ENCODE measurements at regions not wholly inside any gene's neighbourhood (a gene's known extent, or its start where the extent isn't known, plus 50 kb on each side); places are given as distances from the start of the nearest gene placed in this dataset.
A peak's percentile ranks its signal among the peaks of the same experiment; 100 is the strongest.

DNA sequence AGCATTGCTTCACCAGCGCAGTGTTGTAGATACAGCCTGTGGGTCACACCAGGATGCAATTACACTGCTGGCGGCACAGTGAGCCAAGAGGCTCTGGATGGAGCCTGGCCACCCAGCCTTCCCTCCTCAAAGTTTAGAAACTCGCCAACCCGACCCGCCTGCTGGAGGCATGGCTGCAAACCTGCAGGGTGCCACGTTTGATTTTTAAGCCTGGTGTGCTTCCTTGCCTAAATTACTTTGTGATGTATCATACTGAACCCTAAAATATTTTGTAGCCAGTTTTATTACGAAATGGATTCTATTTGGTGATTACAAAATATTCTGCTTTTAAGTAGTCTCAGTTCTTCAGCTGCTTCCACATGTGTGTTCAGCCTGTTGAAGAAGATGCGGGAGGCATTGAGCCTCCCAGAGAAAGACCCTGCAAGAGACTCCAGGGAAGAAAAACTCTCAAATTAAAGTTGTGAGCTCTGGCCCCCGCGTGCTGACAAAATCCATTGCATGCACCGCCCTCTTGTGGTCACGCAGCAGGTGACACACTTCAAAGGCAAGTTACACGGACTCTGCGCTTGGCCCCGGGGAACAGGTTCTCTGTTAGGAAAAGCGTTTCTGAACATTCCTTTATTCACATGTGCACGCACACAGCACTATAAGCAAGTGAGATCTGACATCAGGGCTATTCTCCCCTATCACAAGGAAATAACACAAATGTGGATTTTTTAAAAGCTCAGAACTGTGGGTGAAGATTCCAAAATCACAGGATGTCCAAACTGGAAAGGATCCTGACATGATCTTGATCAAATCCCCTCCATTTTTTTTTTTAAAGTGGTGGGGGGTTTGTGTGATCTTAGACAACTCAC, 63.0 kb upstream of the TWIST2 start:
- Mint-ChIP-seq H3K27me3 (peaks cover 8% of the 10 kb centered on the region), H3K9me3 (ENCODE audit: insufficient read depth) (no peaks in the 10 kb centered on the region), H3K4me1 (no peaks in the 10 kb centered on the region), H3K27ac (no peak overlapping the region), H3K4me3 (no peak overlapping the region)
- Histone ChIP-seq H3K4me1 (ENCODE audit: control insufficient read depth in 2 of 2, insufficient read depth in 2 of 2, low read length in 2 of 2) (no peaks in the 10 kb centered on the region), H3K36me3 (replicated peaks in 1 of 2; ENCODE audit: control extremely low read depth in 1 of 2, control insufficient read depth in 1 of 2, extremely low read depth in 1 of 2, insufficient read depth in 2 of 2, low read length in 1 of 2) (no peaks in the 10 kb centered on the region), H3K9ac (ENCODE audit: low read length) (no peak overlapping the region), H3K4me2 (replicated peaks; ENCODE audit: low read depth, low read length, poor library complexity, severe bottlenecking) (no peak overlapping the region), H3K27me3 (replicated peaks in 1 of 4; ENCODE audit: control extremely low read depth in 1 of 4, control insufficient read depth in 3 of 4, insufficient read depth in 4 of 4, low read length in 3 of 4) (no peaks in the 10 kb centered on the region), H3K79me2 (ENCODE audit: control insufficient read depth, insufficient read depth, low read length) (no peaks in the 10 kb centered on the region), H3K4me3 (ENCODE audit: control extremely low read depth in 1 of 5, extremely low read depth in 1 of 5, insufficient read depth in 1 of 5, low read depth in 2 of 5, low read length in 4 of 5) (no peak overlapping the region), H3K9me3 (ENCODE audit: control extremely low read depth in 1 of 3, control insufficient read depth in 2 of 3, insufficient read depth in 1 of 3, low read length in 2 of 3) (no peaks in the 10 kb centered on the region), H3K27ac (ENCODE audit: low read length in 2 of 2) (no peak overlapping the region), H2AFZ (ENCODE audit: insufficient read depth, low read depth, low read length, poor library complexity, severe bottlenecking) (no peak overlapping the region), H4K20me1 (ENCODE audit: control insufficient read depth, insufficient read depth, low read length, poor library complexity, severe bottlenecking) (no peaks in the 10 kb centered on the region)
- DNase-seq (peak; percentile 53), ATAC-seq (ENCODE audit: low read depth) (no peak)
- CTCF ChIA-PET, result interaction anchor here (0.6 to 3.4 kb wide), 10 partner anchors 12 to 1973 kb away, joined by 3 to 34 read pairs (median 4); no protein-coding TSS in a partner anchor
- 50% methylated on average over 12 of the region's 17 CpGs for WGBS (ENCODE audit: insufficient coverage)
- POLR2A ChIA-PET, result no interaction called here
- TF ChIP-seq EZH2 (IDR thresholded peaks at IDR 0.05; ENCODE audit: borderline replicate concordance, insufficient read depth, low read depth, low read length, poor library complexity, severe bottlenecking), result no peak
- TF ChIP-seq, protein P1, sequence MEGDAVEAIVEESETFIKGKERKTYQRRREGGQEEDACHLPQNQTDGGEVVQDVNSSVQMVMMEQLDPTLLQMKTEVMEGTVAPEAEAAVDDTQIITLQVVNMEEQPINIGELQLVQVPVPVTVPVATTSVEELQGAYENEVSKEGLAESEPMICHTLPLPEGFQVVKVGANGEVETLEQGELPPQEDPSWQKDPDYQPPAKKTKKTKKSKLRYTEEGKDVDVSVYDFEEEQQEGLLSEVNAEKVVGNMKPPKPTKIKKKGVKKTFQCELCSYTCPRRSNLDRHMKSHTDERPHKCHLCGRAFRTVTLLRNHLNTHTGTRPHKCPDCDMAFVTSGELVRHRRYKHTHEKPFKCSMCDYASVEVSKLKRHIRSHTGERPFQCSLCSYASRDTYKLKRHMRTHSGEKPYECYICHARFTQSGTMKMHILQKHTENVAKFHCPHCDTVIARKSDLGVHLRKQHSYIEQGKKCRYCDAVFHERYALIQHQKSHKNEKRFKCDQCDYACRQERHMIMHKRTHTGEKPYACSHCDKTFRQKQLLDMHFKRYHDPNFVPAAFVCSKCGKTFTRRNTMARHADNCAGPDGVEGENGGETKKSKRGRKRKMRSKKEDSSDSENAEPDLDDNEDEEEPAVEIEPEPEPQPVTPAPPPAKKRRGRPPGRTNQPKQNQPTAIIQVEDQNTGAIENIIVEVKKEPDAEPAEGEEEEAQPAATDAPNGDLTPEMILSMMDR (IDR thresholded peaks at IDR 0.05), result peak; percentile 84
- intact Hi-C loops (cut with micrococcal nuclease), result loop anchor here (5.0 kb wide), 3 partner anchors 428 to 1357 kb away; partner anchors contain the start of gene OTOS

DNA sequence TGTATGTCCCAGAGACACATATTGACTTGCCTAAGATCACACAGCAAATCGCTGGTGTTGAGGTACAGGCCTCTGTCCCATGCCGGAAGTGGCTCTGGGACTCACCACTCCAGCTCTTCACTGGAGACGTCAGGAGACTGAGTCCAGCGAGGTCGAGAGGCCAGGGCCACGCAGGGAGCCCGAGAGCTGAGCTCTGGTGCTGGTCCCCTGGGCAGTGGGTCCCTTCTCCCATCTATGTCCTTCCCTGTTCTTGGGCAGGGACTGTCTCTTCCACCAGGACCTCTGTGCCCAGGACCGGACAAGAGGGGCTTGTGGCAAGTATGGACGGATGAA, 62.4 kb upstream of the TWIST2 start:
- H3K4me1 Mint-ChIP-seq, result no peaks in the 10 kb centered on the region
- Histone ChIP-seq H3K4me2 (replicated peaks; ENCODE audit: low read depth, low read length, poor library complexity, severe bottlenecking) (no peak overlapping the region), H3K36me3 (replicated peaks in 1 of 2; ENCODE audit: control extremely low read depth in 1 of 2, control insufficient read depth in 1 of 2, extremely low read depth in 1 of 2, insufficient read depth in 2 of 2, low read length in 1 of 2) (no peaks in the 10 kb centered on the region), H3K9ac (ENCODE audit: low read length) (no peak overlapping the region), H3K27ac (ENCODE audit: low read length in 2 of 2) (no peak overlapping the region), H3K79me2 (ENCODE audit: control insufficient read depth, insufficient read depth, low read length) (no peaks in the 10 kb centered on the region), H3K4me1 (ENCODE audit: control insufficient read depth in 2 of 2, insufficient read depth in 2 of 2, low read length in 2 of 2) (no peaks in the 10 kb centered on the region), H3K27me3 (replicated peaks in 1 of 4; ENCODE audit: control extremely low read depth in 1 of 4, control insufficient read depth in 3 of 4, insufficient read depth in 4 of 4, low read length in 3 of 4) (no peaks in the 10 kb centered on the region), H2AFZ (ENCODE audit: insufficient read depth, low read depth, low read length, poor library complexity, severe bottlenecking) (no peak overlapping the region), H3K9me3 (ENCODE audit: control extremely low read depth in 1 of 3, control insufficient read depth in 2 of 3, insufficient read depth in 1 of 3, low read length in 2 of 3) (no peaks in the 10 kb centered on the region), H4K20me1 (ENCODE audit: control insufficient read depth, insufficient read depth, low read length, poor library complexity, severe bottlenecking) (no peaks in the 10 kb centered on the region), H3K4me3 (ENCODE audit: control extremely low read depth in 1 of 5, extremely low read depth in 1 of 5, insufficient read depth in 1 of 5, low read depth in 2 of 5, low read length in 4 of 5) (no peak overlapping the region)
- no peaks in the 10 kb centered on the region for H3K9me3 Mint-ChIP-seq (ENCODE audit: insufficient read depth)
- ChIA-PET POLR2A (no interaction called here), CTCF (interaction anchor here (0.6 to 3.4 kb wide), 7 partner anchors 12 to 463 kb away, joined by 3 to 34 read pairs (median 4); no protein-coding TSS in a partner anchor)
- H3K27me3 Mint-ChIP-seq, result peaks cover 8% of the 10 kb centered on the region
- TF ChIP-seq EZH2 (IDR thresholded peaks at IDR 0.05; ENCODE audit: borderline replicate concordance, insufficient read depth, low read depth, low read length, poor library complexity, severe bottlenecking), result no peak
- TF ChIP-seq, protein P1 (IDR thresholded peaks at IDR 0.05), result no peak
- intact Hi-C loops (cut with micrococcal nuclease), result loop anchor here (5.0 kb wide), 3 partner anchors 428 to 1357 kb away; partner anchors contain the start of gene OTOS
- ATAC-seq (ENCODE audit: low read depth) (no peak), DNase-seq (no peak)
- H3K27ac Mint-ChIP-seq, result no peak overlapping the region
- no peak overlapping the region for H3K4me3 Mint-ChIP-seq
- WGBS (ENCODE audit: insufficient coverage), result 89% methylated on average over 4 of the region's 9 CpGs

Measured in B cell (primary cell).